GM12865 (cell line): ENCODE measurements at regions not wholly inside any gene's neighbourhood (a gene's known extent, or its start where the extent isn't known, plus 50 kb on each side); places are given as distances from the start of the nearest gene placed in this dataset.

Source experiments
- DNase-seq: peaks from one replicate; pipeline ENCODE4 v3.0.0; 2010; ENCODE audit warnings: low read depth
- H3K4me3 ChIP-seq: 2 replicates; pipeline ENCODE4 v1.5.1; 2011; ENCODE audit warnings: mild to moderate bottlenecking, low read depth, low read length, control low read depth
- TF ChIP-seq, protein P1 (sequence below): IDR thresholded peaks from 2 replicates; pipeline ENCODE4 v1.5.1; 2011; ENCODE audit warnings: low read length, control low read depth, low read depth, inconsistent platforms; ENCODE audit not compliant: insufficient read depth; ENCODE audit errors: missing control alignments

DNA sequence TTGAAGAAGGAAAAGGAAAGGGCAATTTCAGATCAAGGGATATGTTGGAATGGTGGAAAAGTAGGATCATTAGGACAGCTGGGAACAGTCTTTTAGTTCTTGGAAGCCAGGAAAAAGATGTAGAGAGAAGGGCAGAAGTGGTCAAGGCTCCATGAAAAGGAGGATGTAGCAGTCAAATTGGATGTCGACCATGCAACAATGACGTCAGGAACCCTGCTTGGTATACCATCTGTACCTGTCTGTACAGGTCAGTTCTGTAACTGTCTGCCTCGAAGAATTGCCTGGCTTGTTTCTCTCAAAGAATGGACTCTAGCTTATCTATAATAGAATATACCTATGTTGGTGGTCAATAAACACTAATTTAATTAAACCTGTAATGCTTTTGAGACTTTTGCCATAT, 157.8 kb upstream of the SGO1 start:
- TF ChIP-seq, protein P1, sequence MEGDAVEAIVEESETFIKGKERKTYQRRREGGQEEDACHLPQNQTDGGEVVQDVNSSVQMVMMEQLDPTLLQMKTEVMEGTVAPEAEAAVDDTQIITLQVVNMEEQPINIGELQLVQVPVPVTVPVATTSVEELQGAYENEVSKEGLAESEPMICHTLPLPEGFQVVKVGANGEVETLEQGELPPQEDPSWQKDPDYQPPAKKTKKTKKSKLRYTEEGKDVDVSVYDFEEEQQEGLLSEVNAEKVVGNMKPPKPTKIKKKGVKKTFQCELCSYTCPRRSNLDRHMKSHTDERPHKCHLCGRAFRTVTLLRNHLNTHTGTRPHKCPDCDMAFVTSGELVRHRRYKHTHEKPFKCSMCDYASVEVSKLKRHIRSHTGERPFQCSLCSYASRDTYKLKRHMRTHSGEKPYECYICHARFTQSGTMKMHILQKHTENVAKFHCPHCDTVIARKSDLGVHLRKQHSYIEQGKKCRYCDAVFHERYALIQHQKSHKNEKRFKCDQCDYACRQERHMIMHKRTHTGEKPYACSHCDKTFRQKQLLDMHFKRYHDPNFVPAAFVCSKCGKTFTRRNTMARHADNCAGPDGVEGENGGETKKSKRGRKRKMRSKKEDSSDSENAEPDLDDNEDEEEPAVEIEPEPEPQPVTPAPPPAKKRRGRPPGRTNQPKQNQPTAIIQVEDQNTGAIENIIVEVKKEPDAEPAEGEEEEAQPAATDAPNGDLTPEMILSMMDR: no peak
- H3K4me3 ChIP-seq: no peak overlapping the region
- DNase-seq: no peak

DNA sequence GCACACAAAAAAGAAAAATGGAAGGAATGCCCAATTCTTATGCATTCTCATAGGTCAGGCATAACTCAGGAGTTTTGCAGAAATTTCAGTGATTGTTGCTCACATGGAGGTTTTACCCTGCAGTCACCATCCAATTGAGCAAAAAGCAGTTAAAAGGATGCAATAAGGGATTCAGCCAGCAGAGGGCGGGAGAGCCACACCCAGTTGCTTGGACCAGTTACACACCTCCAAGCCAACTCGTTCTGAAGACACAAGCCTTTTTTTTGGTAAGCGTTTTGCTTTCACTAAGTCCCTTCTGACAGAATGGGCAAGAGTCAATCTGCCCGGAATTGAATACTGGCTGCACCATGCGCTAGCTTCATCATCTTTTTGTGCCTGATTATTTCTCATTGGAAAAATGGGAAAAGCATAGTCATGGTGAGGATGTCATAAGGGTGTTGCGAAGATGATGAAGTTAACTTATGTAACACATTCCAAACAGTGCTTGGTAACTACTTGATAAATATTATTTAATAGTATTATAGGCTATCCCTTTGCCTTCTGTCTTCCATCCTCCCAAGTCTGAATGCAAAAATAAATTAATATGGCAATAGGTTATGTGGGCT, 154.4 kb upstream of the SGO1 start:
- TF ChIP-seq, protein P1: peak; percentile 88
- H3K4me3 ChIP-seq: no peak overlapping the region
- DNase-seq: peak; percentile 78

DNA sequence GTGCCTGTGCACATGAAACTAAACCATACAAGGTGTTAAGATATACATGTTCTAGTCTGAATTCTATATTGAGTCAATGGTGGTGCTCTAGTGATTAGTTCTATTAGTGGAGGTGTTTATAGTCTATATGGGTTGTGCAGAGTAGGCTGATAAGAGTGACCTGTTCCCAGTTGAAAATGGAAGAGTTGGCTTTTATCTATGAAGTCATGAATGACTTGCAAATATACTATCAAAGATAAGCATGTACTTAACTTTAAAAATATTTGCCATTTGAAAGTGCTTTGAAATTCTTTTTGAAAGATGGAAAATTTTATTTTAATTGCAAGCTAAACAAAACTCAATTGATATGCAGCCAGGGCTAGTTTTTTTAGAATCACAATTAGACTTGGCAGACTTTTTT, 150.6 kb upstream of the SGO1 start:
- DNase-seq: no peak
- no peak overlapping the region for H3K4me3 ChIP-seq
- TF ChIP-seq, protein P1: no peak

DNA sequence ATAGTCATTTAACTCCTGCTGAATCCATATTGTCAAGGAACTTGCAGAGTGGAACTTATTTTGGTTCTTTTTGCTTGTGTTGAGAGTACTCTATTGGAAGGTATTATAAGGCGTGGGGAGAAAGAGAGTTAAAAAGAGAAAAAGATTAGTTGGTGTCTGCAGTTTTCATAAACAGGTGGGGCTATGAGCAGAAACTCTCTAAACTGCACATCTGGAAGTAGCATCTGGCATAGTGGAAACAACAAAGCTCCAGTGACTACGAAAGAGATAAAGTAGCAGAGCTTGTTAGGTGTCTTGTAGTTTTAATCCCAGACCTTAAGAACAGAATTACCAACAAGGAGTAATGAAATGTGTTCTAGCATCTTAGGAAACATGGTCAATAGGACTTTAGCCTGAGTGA, 148.8 kb upstream of the SGO1 start:
- no peak overlapping the region for H3K4me3 ChIP-seq
- TF ChIP-seq, protein P1: no peak
- no peak for DNase-seq

DNA sequence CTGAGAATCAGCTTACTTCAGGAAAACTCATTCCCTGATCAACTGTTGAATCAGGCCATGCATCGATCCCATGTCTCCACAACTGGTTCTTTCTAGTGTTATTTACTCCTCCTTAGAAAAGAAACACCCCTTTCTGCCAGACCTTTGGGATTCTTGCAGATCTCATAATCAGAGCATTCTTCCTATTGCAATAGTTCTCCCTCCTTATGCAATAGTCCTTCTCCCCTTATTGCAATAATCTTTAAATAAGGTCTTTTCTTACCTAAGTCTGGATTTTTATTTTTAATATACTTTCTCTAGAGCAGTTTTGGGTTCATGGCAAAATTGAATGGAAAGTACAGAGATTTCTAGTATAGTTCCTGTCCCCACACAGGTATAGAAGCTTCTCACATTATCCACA, 141.9 kb upstream of the SGO1 start:
- H3K4me3 ChIP-seq: no peak overlapping the region
- no peak for DNase-seq
- TF ChIP-seq, protein P1: no peak

DNA sequence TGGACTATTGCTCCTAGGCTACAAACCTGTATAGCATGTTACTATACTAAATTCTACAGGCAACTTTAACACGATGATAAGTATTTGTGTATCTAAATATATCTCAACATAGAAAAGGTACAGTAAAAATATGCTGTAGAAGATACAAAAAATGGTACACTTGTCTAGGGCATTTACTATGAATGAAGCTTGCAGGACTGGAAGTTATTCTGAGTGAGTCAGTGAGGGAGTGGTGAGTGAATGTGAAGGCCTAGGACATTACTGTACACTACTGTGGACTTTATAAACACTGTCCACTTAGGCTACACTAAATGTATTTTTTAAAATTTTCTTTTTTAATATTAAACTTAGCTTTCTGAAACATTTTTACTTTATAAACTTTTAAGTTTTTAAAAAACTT, 140.5 kb upstream of the SGO1 start:
- TF ChIP-seq, protein P1: no peak
- H3K4me3 ChIP-seq: no peak overlapping the region
- DNase-seq: no peak

DNA sequence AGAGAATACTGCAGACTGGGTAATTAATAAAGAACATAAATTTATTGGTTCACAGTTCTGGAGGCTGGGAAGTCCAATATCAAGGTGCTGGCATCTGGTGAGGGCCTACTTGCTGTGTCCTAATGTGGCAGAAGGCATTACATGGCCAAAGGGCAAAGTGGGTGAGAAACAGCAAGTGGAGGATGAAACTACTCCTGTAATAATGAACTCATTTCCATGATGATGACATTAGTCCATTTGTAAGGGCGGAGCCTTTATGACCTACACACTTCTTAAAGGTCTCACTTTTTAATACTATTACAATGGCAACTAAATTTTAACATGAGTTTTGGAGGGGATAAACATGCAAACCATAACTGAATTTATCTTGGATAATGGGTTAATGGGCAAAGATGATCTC, 139.6 kb upstream of the SGO1 start:
- no peak for DNase-seq
- H3K4me3 ChIP-seq: no peak overlapping the region
- TF ChIP-seq, protein P1: no peak
